ENCODE measurements at regions not wholly inside any gene's neighbourhood (a gene's known extent, or its start where the extent isn't known, plus 50 kb on each side); places are given as distances from the start of the nearest gene placed in this dataset.

DNA sequence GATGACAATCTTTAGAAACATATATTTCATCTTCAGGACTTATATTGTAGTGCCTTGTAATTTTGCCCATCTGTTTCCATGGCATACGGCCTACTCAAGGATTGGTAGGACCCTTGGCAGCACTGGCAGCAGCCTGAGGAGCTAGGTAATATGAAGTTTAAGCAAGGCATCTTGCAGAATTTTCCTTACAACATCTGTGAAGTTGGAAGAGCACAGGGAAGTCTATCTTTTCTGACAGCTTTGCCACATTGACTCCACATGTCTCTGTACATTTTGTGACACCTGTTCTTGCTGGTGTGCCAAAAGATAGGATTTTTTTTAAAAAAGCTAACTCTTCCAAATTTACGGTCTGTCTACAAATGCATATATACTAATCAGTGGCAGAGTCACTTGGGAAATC lies 1235.2 kb downstream of the PCDH7 start:
- H3K4me3 ChIP-seq, result no peak overlapping the region
- no peaks in the 10 kb centered on the region for H3K9me3 ChIP-seq
- TF ChIP-seq POLR2A (IDR thresholded peaks at IDR 0.05), result no peak
- TF ChIP-seq, protein P1, sequence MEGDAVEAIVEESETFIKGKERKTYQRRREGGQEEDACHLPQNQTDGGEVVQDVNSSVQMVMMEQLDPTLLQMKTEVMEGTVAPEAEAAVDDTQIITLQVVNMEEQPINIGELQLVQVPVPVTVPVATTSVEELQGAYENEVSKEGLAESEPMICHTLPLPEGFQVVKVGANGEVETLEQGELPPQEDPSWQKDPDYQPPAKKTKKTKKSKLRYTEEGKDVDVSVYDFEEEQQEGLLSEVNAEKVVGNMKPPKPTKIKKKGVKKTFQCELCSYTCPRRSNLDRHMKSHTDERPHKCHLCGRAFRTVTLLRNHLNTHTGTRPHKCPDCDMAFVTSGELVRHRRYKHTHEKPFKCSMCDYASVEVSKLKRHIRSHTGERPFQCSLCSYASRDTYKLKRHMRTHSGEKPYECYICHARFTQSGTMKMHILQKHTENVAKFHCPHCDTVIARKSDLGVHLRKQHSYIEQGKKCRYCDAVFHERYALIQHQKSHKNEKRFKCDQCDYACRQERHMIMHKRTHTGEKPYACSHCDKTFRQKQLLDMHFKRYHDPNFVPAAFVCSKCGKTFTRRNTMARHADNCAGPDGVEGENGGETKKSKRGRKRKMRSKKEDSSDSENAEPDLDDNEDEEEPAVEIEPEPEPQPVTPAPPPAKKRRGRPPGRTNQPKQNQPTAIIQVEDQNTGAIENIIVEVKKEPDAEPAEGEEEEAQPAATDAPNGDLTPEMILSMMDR (IDR thresholded peaks at IDR 0.05 in 4 of 5, conservative IDR thresholded peaks at IDR 0.05 in 1 of 5), result no peak
- no peaks in the 10 kb centered on the region for H3K4me1 ChIP-seq
- H3K27me3 ChIP-seq, result no peaks in the 10 kb centered on the region
- no peak for ATAC-seq
- H3K27ac ChIP-seq, result no peak overlapping the region
- no peaks in the 10 kb centered on the region for H3K36me3 ChIP-seq
- DNase-seq, result no peak
- in situ Hi-C loops (cut with MboI; ENCODE audit: low sequenced_read_pairs in 4 of 4) (no loop called here), intact Hi-C loops (cut with DNase I; ENCODE audit: low total_unique reads) (no loop called here)

GRCh38 chr4:31959972-31960371 lies 1239.8 kb downstream of the PCDH7 start:
- Histone ChIP-seq H3K4me3 (no peak overlapping the region), H3K36me3 (no peaks in the 10 kb centered on the region), H3K4me1 (no peaks in the 10 kb centered on the region), H3K27me3 (no peaks in the 10 kb centered on the region), H3K27ac (no peak overlapping the region), H3K9me3 (no peaks in the 10 kb centered on the region)
- TF ChIP-seq, protein P1 (IDR thresholded peaks at IDR 0.05 in 4 of 5, conservative IDR thresholded peaks at IDR 0.05 in 1 of 5), result no peak
- TF ChIP-seq POLR2A (IDR thresholded peaks at IDR 0.05), result no peak
- intact Hi-C loops (cut with DNase I; ENCODE audit: low total_unique reads), result no loop called here
- in situ Hi-C loops (cut with MboI; ENCODE audit: low sequenced_read_pairs in 4 of 4), result no loop called here
- ATAC-seq (no peak), DNase-seq (no peak)

GRCh38 chr4:31964685-31965084 lies 1244.5 kb downstream of the PCDH7 start:
- Histone ChIP-seq H3K9me3 (no peaks in the 10 kb centered on the region), H3K27ac (no peak overlapping the region), H3K27me3 (no peaks in the 10 kb centered on the region), H3K36me3 (no peaks in the 10 kb centered on the region), H3K4me1 (no peaks in the 10 kb centered on the region), H3K4me3 (no peak overlapping the region)
- ATAC-seq (no peak), DNase-seq (no peak)
- in situ Hi-C loops (cut with MboI; ENCODE audit: low sequenced_read_pairs in 4 of 4), result no loop called here
- intact Hi-C loops (cut with DNase I; ENCODE audit: low total_unique reads), result no loop called here
- TF ChIP-seq, protein P1 (IDR thresholded peaks at IDR 0.05 in 4 of 5, conservative IDR thresholded peaks at IDR 0.05 in 1 of 5), result no peak
- no peak for TF ChIP-seq POLR2A (IDR thresholded peaks at IDR 0.05)

- H3K27ac ChIP-seq, result no peak overlapping the region
- in situ Hi-C loops (cut with MboI; ENCODE audit: low sequenced_read_pairs in 4 of 4) (no loop called here), intact Hi-C loops (cut with DNase I; ENCODE audit: low total_unique reads) (no loop called here)
Measured at GRCh38 chr4:31968842-31969241, 1248.7 kb downstream of the PCDH7 start.

More at GRCh38 chr4:31968842-31969241, 1248.7 kb downstream of the PCDH7 start:
- no peaks in the 10 kb centered on the region for H3K4me1 ChIP-seq
- no peaks in the 10 kb centered on the region for H3K9me3 ChIP-seq
- no peaks in the 10 kb centered on the region for H3K27me3 ChIP-seq
- H3K4me3 ChIP-seq, result no peak overlapping the region
- no peak for ATAC-seq
- TF ChIP-seq, protein P1 (IDR thresholded peaks at IDR 0.05 in 4 of 5, conservative IDR thresholded peaks at IDR 0.05 in 1 of 5), result no peak
- TF ChIP-seq POLR2A (IDR thresholded peaks at IDR 0.05), result no peak
- H3K36me3 ChIP-seq, result no peaks in the 10 kb centered on the region
- DNase-seq, result no peak
